Esophagus squamous epithelium (tissue), 5 donors: ENCODE measurements at regions not wholly inside any gene's neighbourhood (a gene's known extent, or its start where the extent isn't known, plus 50 kb on each side); places are given as distances from the start of the nearest gene placed in this dataset.

Experiments used
- DNase-seq: peaks from one replicate; lab custom pipeline; 2025; lab: John Stamatoyannopoulos, UW
- H3K27ac ChIP-seq, 4 donors: fragments of 200-600 bp; sonication (generic); one replicate each; pipeline ENCODE4 v1.5.1; 2016 to 2019; ENCODE audit warnings: mild to moderate bottlenecking in 1 of 4
- H3K27me3 ChIP-seq, 4 donors: fragments of 200-600 bp; sonication (generic); 1 replicate in 3 of 4; 2 replicates in 1 of 4; pipeline versions ENCODE4 v1.5.1 to v1.6.0; 2017 to 2021; ENCODE audit warnings: antibody characterized with exemption in 1 of 4
- H3K36me3 ChIP-seq, 3 donors: fragments of 200-600 bp; sonication (generic); one replicate each; pipeline ENCODE4 v1.5.1; 2016 to 2019
- H3K4me1 ChIP-seq, 3 donors: fragments of 200-600 bp; sonication (generic); one replicate each; pipeline ENCODE4 v1.5.1; 2017 to 2019
- H3K4me3 ChIP-seq, 4 donors: fragments of 200-600 bp; sonication (generic); 1 replicate in 3 of 4; 2 replicates in 1 of 4; pipeline ENCODE4 v1.5.1; 2016 to 2019; ENCODE audit warnings: mild to moderate bottlenecking in 2 of 4, moderate library complexity in 1 of 4
- H3K9me3 ChIP-seq, 3 donors: fragments of 200-600 bp; sonication (generic); one replicate each; pipeline ENCODE4 v1.5.1; 2016 to 2019
- POLR2A ChIP-seq, 4 donors: fragments of 450-650 bp; IDR thresholded peaks; one replicate each; pipeline ENCODE4 v1.6.1; 2017; ENCODE audit warnings: antibody characterized with exemption in 4 of 4, mild to moderate bottlenecking in 4 of 4, moderate library complexity in 3 of 4
- WGBS, 2 donors: methylation state at CpG; one replicate each; pipeline ENCODE4 v1.1.5; 2018; 5-methylcytosine and 5-hydroxymethylcytosine counted together
- intact Hi-C: fragments of 100-400 bp; cut with DNase I; formaldehyde crosslinking; loops from one replicate; pipeline ENCODE4 v1.15.0; 2022
- TF ChIP-seq, protein P1 (sequence below), 6 experiments: fragments of 450-650 bp in 4 of 6; fragments of 200-600 bp in 2 of 6; sonication (generic) in 2 of 6; IDR thresholded peaks; one replicate each; pipeline ENCODE4 v1.5.1; 2016 to 2019; ENCODE audit warnings: antibody characterized with exemption in 6 of 6, mild to moderate bottlenecking in 4 of 6, moderate library complexity in 4 of 6
- donor health status: DM: yes; HTN: yes; CAD: no.

DNA sequence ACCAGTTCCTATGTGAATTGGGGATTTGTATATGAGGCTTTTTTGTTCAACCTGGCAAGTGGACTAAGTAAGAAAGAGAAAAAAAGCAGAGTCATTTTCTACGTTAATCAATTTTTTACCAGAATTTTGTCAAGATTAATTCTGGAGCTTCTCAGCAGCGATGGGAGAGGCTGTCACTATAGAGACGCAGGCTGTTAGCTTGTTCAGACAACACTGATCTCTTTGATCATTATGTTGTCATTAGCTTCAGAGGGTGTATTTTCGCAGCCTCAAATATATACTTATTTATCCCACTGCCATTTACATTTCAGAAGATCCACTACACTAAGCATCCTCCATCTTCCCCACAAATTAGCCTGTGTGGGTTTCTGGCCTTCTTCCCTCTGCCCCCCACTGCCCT is 196.7 kb upstream of the PFKP start:
- H3K9me3 ChIP-seq = no peaks in the 10 kb centered on the region
- no peaks in the 10 kb centered on the region for H3K4me1 ChIP-seq
- H3K36me3 ChIP-seq = no peaks in the 10 kb centered on the region
- TF ChIP-seq, protein P1, sequence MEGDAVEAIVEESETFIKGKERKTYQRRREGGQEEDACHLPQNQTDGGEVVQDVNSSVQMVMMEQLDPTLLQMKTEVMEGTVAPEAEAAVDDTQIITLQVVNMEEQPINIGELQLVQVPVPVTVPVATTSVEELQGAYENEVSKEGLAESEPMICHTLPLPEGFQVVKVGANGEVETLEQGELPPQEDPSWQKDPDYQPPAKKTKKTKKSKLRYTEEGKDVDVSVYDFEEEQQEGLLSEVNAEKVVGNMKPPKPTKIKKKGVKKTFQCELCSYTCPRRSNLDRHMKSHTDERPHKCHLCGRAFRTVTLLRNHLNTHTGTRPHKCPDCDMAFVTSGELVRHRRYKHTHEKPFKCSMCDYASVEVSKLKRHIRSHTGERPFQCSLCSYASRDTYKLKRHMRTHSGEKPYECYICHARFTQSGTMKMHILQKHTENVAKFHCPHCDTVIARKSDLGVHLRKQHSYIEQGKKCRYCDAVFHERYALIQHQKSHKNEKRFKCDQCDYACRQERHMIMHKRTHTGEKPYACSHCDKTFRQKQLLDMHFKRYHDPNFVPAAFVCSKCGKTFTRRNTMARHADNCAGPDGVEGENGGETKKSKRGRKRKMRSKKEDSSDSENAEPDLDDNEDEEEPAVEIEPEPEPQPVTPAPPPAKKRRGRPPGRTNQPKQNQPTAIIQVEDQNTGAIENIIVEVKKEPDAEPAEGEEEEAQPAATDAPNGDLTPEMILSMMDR (IDR thresholded peaks at IDR 0.05) = no peak
- TF ChIP-seq POLR2A (IDR thresholded peaks at IDR 0.05) = no peak
- intact Hi-C loops = no loop called here
- WGBS, 2 donors = 61 to 66% methylated on average over 4 of the region's 4 CpGs
- H3K27ac ChIP-seq = no peak overlapping the region
- peaks cover 0 to 20% (median 0%) of the 10 kb centered on the region in 4 donors for H3K27me3 ChIP-seq
- H3K4me3 ChIP-seq = no peak overlapping the region
- no peak for DNase-seq

DNA sequence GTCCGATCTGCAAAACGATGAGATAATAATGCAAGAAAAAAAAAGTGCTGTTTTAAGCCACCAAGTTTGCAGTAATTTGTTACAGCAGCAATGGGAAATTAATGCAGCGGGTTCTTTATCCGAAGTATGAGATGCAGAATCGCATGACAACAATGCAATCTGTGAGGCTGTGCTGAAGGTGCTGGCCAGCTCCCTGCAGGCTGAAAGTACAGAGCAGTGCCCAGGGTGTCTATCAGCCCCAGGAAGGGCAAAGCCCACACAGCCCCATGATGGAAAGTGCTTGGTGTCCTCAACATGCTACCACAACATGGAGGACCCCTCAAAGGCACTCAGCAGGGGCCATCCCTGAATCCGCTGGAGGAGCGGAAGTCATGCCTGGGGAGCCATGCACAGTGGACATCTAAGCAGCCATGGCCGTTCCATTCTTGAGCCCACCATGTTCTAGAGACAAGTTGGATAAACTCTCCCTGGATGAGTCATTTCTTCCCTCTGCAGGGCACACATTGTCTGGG is 199.5 kb upstream of the PFKP start:
- TF ChIP-seq POLR2A (IDR thresholded peaks at IDR 0.05) = no peak
- TF ChIP-seq, protein P1 (IDR thresholded peaks at IDR 0.05) = no peak
- 88 to 89% methylated on average over 5 to 6 of the region's 8 CpGs for WGBS, 2 donors

DNA sequence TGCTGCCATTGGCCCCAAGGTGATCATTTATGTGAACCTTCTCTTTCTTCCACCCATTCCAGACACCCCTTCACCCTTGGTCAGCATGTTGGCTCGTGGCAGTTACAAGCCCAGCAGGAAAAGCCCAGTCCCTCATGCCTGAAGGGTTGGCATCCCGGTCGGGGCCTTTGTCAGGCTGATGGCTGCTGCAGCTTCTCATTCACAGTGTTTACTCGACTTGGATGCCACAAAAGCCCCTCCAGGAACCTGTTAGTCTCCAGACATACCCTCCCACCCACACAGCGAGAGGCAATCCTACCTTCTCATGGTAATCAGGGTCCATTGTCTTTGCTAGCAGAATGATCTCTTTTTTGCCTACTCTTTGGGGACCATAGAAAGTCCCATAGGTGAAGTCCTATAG is 200.8 kb upstream of the PFKP start:
- Histone ChIP-seq H3K4me3 (no peak overlapping the region), H3K4me1 (no peaks in the 10 kb centered on the region), H3K36me3 (no peaks in the 10 kb centered on the region), H3K27ac (no peak overlapping the region), H3K9me3 (no peaks in the 10 kb centered on the region), H3K27me3 (peaks cover 0 to 5% (median 0%) of the 10 kb centered on the region in 4 donors)
- TF ChIP-seq POLR2A (IDR thresholded peaks at IDR 0.05) = no peak
- TF ChIP-seq, protein P1 (IDR thresholded peaks at IDR 0.05) = no peak
- DNase-seq = no peak
- intact Hi-C loops = no loop called here
- WGBS, 2 donors = 48 to 51% methylated on average over 4 to 5 of the region's 5 CpGs

More for the DNA sequence above, 199.5 kb upstream of the PFKP start:
- Histone ChIP-seq H3K36me3 (no peaks in the 10 kb centered on the region), H3K4me1 (no peaks in the 10 kb centered on the region), H3K27me3 (peaks cover 0 to 7% (median 0%) of the 10 kb centered on the region in 4 donors), H3K27ac (no peak overlapping the region), H3K4me3 (no peak overlapping the region), H3K9me3 (no peaks in the 10 kb centered on the region)
- intact Hi-C loops = no loop called here
- no peak for DNase-seq

DNA sequence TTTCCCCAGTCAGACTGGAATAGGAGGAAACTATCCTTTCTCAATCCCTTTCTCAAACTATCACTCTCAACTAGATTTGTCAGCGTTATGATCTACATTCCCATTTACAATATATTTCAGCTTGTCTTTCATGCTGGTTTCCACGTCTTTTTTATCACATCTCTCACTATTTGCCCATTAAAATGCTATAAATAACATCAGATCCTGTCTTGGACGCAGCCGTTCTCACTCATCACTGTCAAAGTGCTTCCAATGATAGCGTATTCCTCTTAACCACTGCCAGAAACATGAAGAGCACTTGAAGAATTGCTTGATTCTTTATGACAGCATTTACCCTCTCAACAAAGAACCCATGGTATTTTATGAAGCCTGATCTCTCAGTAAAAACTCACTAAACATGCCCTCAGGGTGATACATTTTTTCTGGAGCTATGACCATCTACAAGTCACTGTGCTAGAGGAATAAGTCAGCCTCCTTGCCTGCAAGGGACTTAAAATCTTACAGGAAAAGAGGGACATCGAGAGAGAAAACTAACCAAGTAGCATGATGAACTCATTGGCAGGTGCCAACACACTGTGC is 205.6 kb upstream of the PFKP start:
- TF ChIP-seq POLR2A (IDR thresholded peaks at IDR 0.05) = no peak
- TF ChIP-seq, protein P1 (IDR thresholded peaks at IDR 0.05) = no peak
- Histone ChIP-seq H3K36me3 (no peaks in the 10 kb centered on the region), H3K9me3 (no peaks in the 10 kb centered on the region), H3K27me3 (no peaks in the 10 kb centered on the region), H3K4me1 (no peaks in the 10 kb centered on the region), H3K4me3 (no peak overlapping the region), H3K27ac (no peak overlapping the region)
- no peak for DNase-seq
- 44 to 54% methylated on average over 6 of the region's 6 CpGs for WGBS, 2 donors
- intact Hi-C loops = no loop called here

DNA sequence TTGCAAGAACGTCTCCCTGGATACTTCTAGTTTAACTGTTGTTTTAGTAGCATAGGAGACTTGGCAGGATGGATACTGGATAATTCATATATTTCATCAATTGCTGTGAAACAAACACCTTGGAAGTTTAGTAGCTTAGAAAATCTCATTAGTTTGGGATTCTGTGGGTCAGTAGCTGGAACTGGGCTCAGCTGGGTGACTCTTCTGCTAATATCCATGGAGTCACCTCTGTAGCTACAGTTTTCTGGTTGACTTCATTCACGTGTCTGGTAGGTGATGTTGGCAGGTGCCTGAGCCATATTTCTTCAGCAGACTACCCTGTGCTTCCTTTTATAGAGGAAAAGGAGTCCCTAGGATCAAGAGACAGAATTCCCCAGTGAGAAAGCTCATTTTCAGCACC is 208.9 kb upstream of the PFKP start:
- WGBS, 2 donors = 49 to 56% methylated on average over 2 of the region's 2 CpGs
- H3K4me1 ChIP-seq = no peaks in the 10 kb centered on the region
- TF ChIP-seq POLR2A (IDR thresholded peaks at IDR 0.05) = no peak
- TF ChIP-seq, protein P1 (IDR thresholded peaks at IDR 0.05) = no peak
- DNase-seq = no peak
- H3K27me3 ChIP-seq = peaks cover 0 to 11% (median 0%) of the 10 kb centered on the region in 4 donors
- no peaks in the 10 kb centered on the region for H3K9me3 ChIP-seq
- no peak overlapping the region for H3K27ac ChIP-seq
- H3K4me3 ChIP-seq = no peak overlapping the region
- no peaks in the 10 kb centered on the region for H3K36me3 ChIP-seq
- intact Hi-C loops = no loop called here
